IgD-negative memory B cell (primary cell): ENCODE measurements at regions not wholly inside any gene's neighbourhood (a gene's known extent, or its start where the extent isn't known, plus 50 kb on each side); places are given as distances from the start of the nearest gene placed in this dataset.

Experiments used
- H3K27ac Mint-ChIP-seq, 3 donors: one replicate each; pipeline ENCODE4 v1.8.0; 2020 to 2022; ENCODE audit warnings: mild to moderate bottlenecking in 3 of 3, mixed read lengths in 3 of 3, moderate library complexity in 1 of 3
- H3K27me3 Mint-ChIP-seq: one replicate; pipeline ENCODE4 v1.8.0; 2021; ENCODE audit warnings: mixed read lengths
- H3K36me3 Mint-ChIP-seq: one replicate; pipeline ENCODE4 v1.8.0; 2020; ENCODE audit warnings: mild to moderate bottlenecking, mixed read lengths
- H3K4me1 Mint-ChIP-seq, 3 donors: one replicate each; pipeline ENCODE4 v1.8.0; 2020 to 2022; ENCODE audit warnings: mixed read lengths in 3 of 3, mild to moderate bottlenecking in 1 of 3
- H3K4me3 Mint-ChIP-seq, 4 donors: one replicate each; pipeline ENCODE4 v1.8.0; 2020 to 2022; ENCODE audit warnings: mild to moderate bottlenecking in 4 of 4, mixed read lengths in 4 of 4, moderate library complexity in 3 of 4
- H3K9me3 Mint-ChIP-seq, 3 donors: one replicate each; pipeline ENCODE4 v1.8.0; 2020 to 2021; ENCODE audit warnings: mixed read lengths in 3 of 3, mild to moderate bottlenecking in 1 of 3

- H3K27me3 Mint-ChIP-seq, result peaks cover 10% of the 10 kb centered on the region
- H3K4me3 Mint-ChIP-seq, result no peak overlapping the region
- H3K9me3 Mint-ChIP-seq, result peaks cover 0 to 3% (median 0%) of the 10 kb centered on the region in 3 donors
- no peak overlapping the region for H3K27ac Mint-ChIP-seq
- H3K4me1 Mint-ChIP-seq, result peaks cover 8 to 11% (median 10%) of the 10 kb centered on the region in 3 donors
- peaks cover 2% of the 10 kb centered on the region for H3K36me3 Mint-ChIP-seq
These were observed 56.2 kb upstream of the ID2 start for GRCh38 chr2:8625399-8626300.

- Mint-ChIP-seq H3K27ac (no peak overlapping the region), H3K36me3 (peaks cover 2% of the 10 kb centered on the region), H3K4me3 (no peak overlapping the region), H3K4me1 (peaks cover 8 to 11% (median 10%) of the 10 kb centered on the region in 3 donors), H3K9me3 (peaks cover 0 to under 1% (median 0%) of the 10 kb centered on the region in 3 donors), H3K27me3 (peaks cover 10% of the 10 kb centered on the region)
These were observed 55.3 kb upstream of the ID2 start for GRCh38 chr2:8626572-8626971.

- Mint-ChIP-seq H3K9me3 (no peaks in the 10 kb centered on the region), H3K4me1 (peaks cover 11% of the 10 kb centered on the region in 3 donors), H3K36me3 (peaks cover 2% of the 10 kb centered on the region), H3K27ac (no peak overlapping the region), H3K4me3 (no peak overlapping the region), H3K27me3 (peaks cover 10% of the 10 kb centered on the region)
These were observed 54.7 kb upstream of the ID2 start for GRCh38 chr2:8627019-8627691.

- no peak overlapping the region for H3K27ac Mint-ChIP-seq
- peaks cover 11 to 13% (median 11%) of the 10 kb centered on the region in 3 donors for H3K4me1 Mint-ChIP-seq
- peaks cover 10% of the 10 kb centered on the region for H3K27me3 Mint-ChIP-seq
- H3K36me3 Mint-ChIP-seq, result peaks cover 2% of the 10 kb centered on the region
- no peaks in the 10 kb centered on the region for H3K9me3 Mint-ChIP-seq
- no peak overlapping the region for H3K4me3 Mint-ChIP-seq
These were observed 54.2 kb upstream of the ID2 start for GRCh38 chr2:8627692-8628085.

GRCh38 chr2:8628179-8628865 lies 53.5 kb upstream of the ID2 start:
- Mint-ChIP-seq H3K4me1 (peaks cover 11 to 13% (median 11%) of the 10 kb centered on the region in 3 donors), H3K36me3 (peaks cover 2% of the 10 kb centered on the region), H3K27ac (peak overlapping the region in 1 of 3 donors; percentile 43), H3K27me3 (peaks cover 10% of the 10 kb centered on the region), H3K4me3 (peak overlapping the region in 1 of 4 donors; percentile 52), H3K9me3 (no peaks in the 10 kb centered on the region)

GRCh38 chr2:8628866-8629209 lies 53.0 kb upstream of the ID2 start:
- no peaks in the 10 kb centered on the region for H3K36me3 Mint-ChIP-seq
- H3K9me3 Mint-ChIP-seq, result no peaks in the 10 kb centered on the region
- H3K27ac Mint-ChIP-seq, result peak overlapping the region in 1 of 3 donors; percentile 43
- H3K27me3 Mint-ChIP-seq, result peaks cover 7% of the 10 kb centered on the region
- H3K4me1 Mint-ChIP-seq, result peaks cover 11 to 13% (median 11%) of the 10 kb centered on the region in 3 donors
- H3K4me3 Mint-ChIP-seq, result peak overlapping the region in 2 of 4 donors; percentile 33 to 38

GRCh38 chr2:8629402-8629801 lies 52.5 kb upstream of the ID2 start:
- Mint-ChIP-seq H3K9me3 (no peaks in the 10 kb centered on the region), H3K4me3 (peak overlapping the region in 2 of 4 donors; percentile 38 to 64), H3K4me1 (peaks cover 11 to 13% (median 11%) of the 10 kb centered on the region in 3 donors), H3K36me3 (no peaks in the 10 kb centered on the region), H3K27me3 (peaks cover 12% of the 10 kb centered on the region), H3K27ac (no peak overlapping the region)

GRCh38 chr2:8630676-8631464 lies 51.0 kb upstream of the ID2 start:
- Mint-ChIP-seq H3K36me3 (no peaks in the 10 kb centered on the region), H3K27me3 (peaks cover 12% of the 10 kb centered on the region), H3K9me3 (no peaks in the 10 kb centered on the region), H3K4me3 (no peak overlapping the region), H3K4me1 (peaks cover 11 to 13% (median 11%) of the 10 kb centered on the region in 3 donors), H3K27ac (peak overlapping the region in 1 of 3 donors; percentile 45)

- Mint-ChIP-seq H3K36me3 (no peaks in the 10 kb centered on the region), H3K9me3 (no peaks in the 10 kb centered on the region), H3K27me3 (peaks cover 12% of the 10 kb centered on the region), H3K4me1 (peaks cover 11 to 13% (median 11%) of the 10 kb centered on the region in 3 donors), H3K27ac (peak overlapping the region in 1 of 3 donors; percentile 45), H3K4me3 (no peak overlapping the region)
These were observed 50.3 kb upstream of the ID2 start for GRCh38 chr2:8631465-8632005.
